PC-9 (cell line): ENCODE measurements at regions not wholly inside any gene's neighbourhood (a gene's known extent, or its start where the extent isn't known, plus 50 kb on each side); places are given as distances from the start of the nearest gene placed in this dataset.

Experiments
- EZH2 ChIP-seq: fragments of 200-600 bp; sonication (generic); IDR thresholded peaks from 2 replicates; pipeline ENCODE4 v1.8.0; 2017; ENCODE audit warnings: antibody characterized with exemption, low read depth
- TF ChIP-seq, protein P1 (sequence below): fragments of 200-600 bp; sonication (generic); conservative IDR thresholded peaks from 2 replicates; pipeline ENCODE4 v1.6.1; 2017; ENCODE audit warnings: mixed run types, antibody characterized with exemption, mild to moderate bottlenecking, moderate library complexity

- TF ChIP-seq, protein P1, sequence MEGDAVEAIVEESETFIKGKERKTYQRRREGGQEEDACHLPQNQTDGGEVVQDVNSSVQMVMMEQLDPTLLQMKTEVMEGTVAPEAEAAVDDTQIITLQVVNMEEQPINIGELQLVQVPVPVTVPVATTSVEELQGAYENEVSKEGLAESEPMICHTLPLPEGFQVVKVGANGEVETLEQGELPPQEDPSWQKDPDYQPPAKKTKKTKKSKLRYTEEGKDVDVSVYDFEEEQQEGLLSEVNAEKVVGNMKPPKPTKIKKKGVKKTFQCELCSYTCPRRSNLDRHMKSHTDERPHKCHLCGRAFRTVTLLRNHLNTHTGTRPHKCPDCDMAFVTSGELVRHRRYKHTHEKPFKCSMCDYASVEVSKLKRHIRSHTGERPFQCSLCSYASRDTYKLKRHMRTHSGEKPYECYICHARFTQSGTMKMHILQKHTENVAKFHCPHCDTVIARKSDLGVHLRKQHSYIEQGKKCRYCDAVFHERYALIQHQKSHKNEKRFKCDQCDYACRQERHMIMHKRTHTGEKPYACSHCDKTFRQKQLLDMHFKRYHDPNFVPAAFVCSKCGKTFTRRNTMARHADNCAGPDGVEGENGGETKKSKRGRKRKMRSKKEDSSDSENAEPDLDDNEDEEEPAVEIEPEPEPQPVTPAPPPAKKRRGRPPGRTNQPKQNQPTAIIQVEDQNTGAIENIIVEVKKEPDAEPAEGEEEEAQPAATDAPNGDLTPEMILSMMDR, result no peak
- no peak for TF ChIP-seq EZH2
Measured at GRCh38 chr3:104402902-104403301, 963.8 kb upstream of the ALCAM start.
